MM.1S (cell line): ENCODE measurements at regions not wholly inside any gene's neighbourhood (a gene's known extent, or its start where the extent isn't known, plus 50 kb on each side); places are given as distances from the start of the nearest gene placed in this dataset.
"Not testable (repeated sequence)": the region's sequence is repeated elsewhere in the genome, so short reads cannot be mapped to it uniquely, and the experiment has no call there.

Experiments used
- CTCF ChIP-seq: fragments of 300-600 bp; sonication (generic); IDR thresholded peaks from 2 replicates; pipeline ENCODE4 v1.5.1; 2016; ENCODE audit warnings: antibody characterized with exemption, low read length, mixed read lengths
- EZH2phosphoT487 ChIP-seq: fragments of 300-600 bp; sonication (generic); IDR thresholded peaks from 2 replicates; pipeline ENCODE4 v1.6.1; 2018; ENCODE audit warnings: antibody characterized with exemption, low read length

DNA sequence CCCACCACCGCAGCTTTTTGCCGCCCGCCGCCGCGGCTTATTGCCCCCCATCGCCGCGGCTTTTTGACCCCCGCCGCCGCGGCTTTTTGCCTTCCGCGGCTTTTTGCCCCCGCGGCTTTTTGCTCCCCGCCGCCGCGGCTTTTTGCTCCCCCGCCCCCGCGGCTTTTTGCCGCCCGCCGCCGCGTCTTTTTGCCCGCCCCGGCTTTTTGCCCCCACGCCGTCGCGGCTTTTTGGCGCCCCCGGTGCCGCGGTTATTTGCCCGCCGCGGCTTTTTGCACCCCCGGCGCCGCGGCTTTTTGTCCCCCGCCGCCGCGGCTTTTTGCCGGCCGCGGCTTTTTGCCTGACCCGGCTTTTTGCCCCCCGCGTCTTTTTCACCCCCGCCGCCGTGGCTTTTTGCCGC, 3061.8 kb upstream of the TEKT4 start:
- TF ChIP-seq CTCF, EZH2phosphoT487: not testable (repeated sequence)
